Nephron (organoid): ENCODE measurements at regions not wholly inside any gene's neighbourhood (a gene's known extent, or its start where the extent isn't known, plus 50 kb on each side); places are given as distances from the start of the nearest gene placed in this dataset.

Experiments used
- H3K27ac Mint-ChIP-seq, 3 experiments: 2 replicates each; pipeline ENCODE4 v1.8.0; 2020; ENCODE audit warnings: mixed read lengths in 3 of 3, mild to moderate bottlenecking in 2 of 3, moderate library complexity in 1 of 3
- H3K27me3 Mint-ChIP-seq: 2 replicates; pipeline ENCODE4 v1.8.0; 2021; ENCODE audit warnings: low read depth, mild to moderate bottlenecking, moderate library complexity, mixed read lengths
- H3K36me3 Mint-ChIP-seq: 2 replicates; pipeline ENCODE4 v1.8.0; 2020; ENCODE audit warnings: low read depth, mixed read lengths
- H3K4me1 Mint-ChIP-seq: 2 replicates; pipeline ENCODE4 v1.8.0; 2020; ENCODE audit warnings: mixed read lengths
- H3K4me3 Mint-ChIP-seq, 3 experiments: 2 replicates each; pipeline ENCODE4 v1.8.0; 2020; ENCODE audit warnings: mild to moderate bottlenecking in 3 of 3, mixed read lengths in 3 of 3, moderate library complexity in 2 of 3
- H3K9me3 Mint-ChIP-seq: 2 replicates; pipeline ENCODE4 v1.8.0; 2020; ENCODE audit warnings: mixed read lengths
- CTCF ChIP-seq, 3 experiments: fragments of 200-600 bp; sonication (generic); IDR thresholded peaks; one replicate each; pipeline ENCODE4 v1.5.0; 2021; ENCODE audit warnings: antibody characterized with exemption in 3 of 3; ENCODE audit not compliant: unreplicated experiment in 3 of 3

GRCh38 chr3:24769918-24770317, 275.3 kb upstream of the THRB start:
- no peak overlapping the region for H3K27ac Mint-ChIP-seq
- TF ChIP-seq CTCF (IDR thresholded peaks at IDR 0.05; ENCODE audit: unreplicated experiment in 3 of 3) = no peak
- no peaks in the 10 kb centered on the region for H3K9me3 Mint-ChIP-seq
- H3K36me3 Mint-ChIP-seq = no peaks in the 10 kb centered on the region
- H3K4me1 Mint-ChIP-seq = peaks cover 32% of the 10 kb centered on the region
- H3K4me3 Mint-ChIP-seq = no peak overlapping the region
- no peaks in the 10 kb centered on the region for H3K27me3 Mint-ChIP-seq

GRCh38 chr3:24773798-24774197, 279.1 kb upstream of the THRB start:
- peaks cover 4% of the 10 kb centered on the region for H3K9me3 Mint-ChIP-seq
- peaks cover 12% of the 10 kb centered on the region for H3K4me1 Mint-ChIP-seq
- H3K27ac Mint-ChIP-seq = peak overlapping the region in 1 of 3 experiments; percentile 0
- H3K36me3 Mint-ChIP-seq = no peaks in the 10 kb centered on the region
- peak; percentile 80 to 91 (median 90) for TF ChIP-seq CTCF (IDR thresholded peaks at IDR 0.05; ENCODE audit: unreplicated experiment in 3 of 3)
- H3K27me3 Mint-ChIP-seq = no peaks in the 10 kb centered on the region
- no peak overlapping the region for H3K4me3 Mint-ChIP-seq

- Mint-ChIP-seq H3K9me3 (peaks cover 34% of the 10 kb centered on the region), H3K36me3 (peaks cover 9% of the 10 kb centered on the region), H3K27ac (no peak overlapping the region), H3K27me3 (no peaks in the 10 kb centered on the region), H3K4me3 (no peak overlapping the region), H3K4me1 (no peaks in the 10 kb centered on the region)
- TF ChIP-seq CTCF (IDR thresholded peaks at IDR 0.05; ENCODE audit: unreplicated experiment in 3 of 3) = no peak
These were observed 286.3 kb upstream of the THRB start for GRCh38 chr3:24780991-24781390.

- no peak for TF ChIP-seq CTCF (IDR thresholded peaks at IDR 0.05; ENCODE audit: unreplicated experiment in 3 of 3)
- H3K36me3 Mint-ChIP-seq = peaks cover 9% of the 10 kb centered on the region
- no peaks in the 10 kb centered on the region for H3K27me3 Mint-ChIP-seq
- no peak overlapping the region for H3K27ac Mint-ChIP-seq
- peaks cover 34% of the 10 kb centered on the region for H3K9me3 Mint-ChIP-seq
- no peaks in the 10 kb centered on the region for H3K4me1 Mint-ChIP-seq
- no peak overlapping the region for H3K4me3 Mint-ChIP-seq
These were observed 286.8 kb upstream of the THRB start for GRCh38 chr3:24781454-24781853.

DNA sequence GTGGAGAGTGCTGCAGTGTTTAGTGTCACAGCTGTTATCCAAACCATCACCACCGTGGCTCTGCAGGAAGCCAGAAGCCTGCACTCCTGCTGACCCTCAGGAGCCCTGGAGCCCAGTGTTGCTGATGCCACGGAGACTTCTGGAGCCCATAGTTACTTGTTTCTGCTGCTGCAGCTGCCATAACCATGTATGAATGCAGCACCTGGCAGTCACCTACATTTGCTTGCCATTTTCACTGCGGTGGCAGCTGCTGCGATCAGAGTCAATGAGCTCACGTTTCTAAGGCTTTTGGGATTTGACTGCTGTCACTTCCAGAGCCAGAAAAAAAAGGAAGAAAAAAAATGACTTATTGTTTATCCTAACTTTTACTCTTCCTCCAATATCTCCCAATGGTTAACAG, 299.2 kb upstream of the THRB start:
- H3K27me3 Mint-ChIP-seq = peaks cover 9% of the 10 kb centered on the region
- no peak for TF ChIP-seq CTCF (IDR thresholded peaks at IDR 0.05; ENCODE audit: unreplicated experiment in 3 of 3)
- H3K9me3 Mint-ChIP-seq = no peaks in the 10 kb centered on the region
- H3K27ac Mint-ChIP-seq = peak overlapping the region in 1 of 3 experiments; percentile 41
- H3K36me3 Mint-ChIP-seq = no peaks in the 10 kb centered on the region
- no peak overlapping the region for H3K4me3 Mint-ChIP-seq
- peaks cover 11% of the 10 kb centered on the region for H3K4me1 Mint-ChIP-seq

- no peaks in the 10 kb centered on the region for H3K4me1 Mint-ChIP-seq
- H3K9me3 Mint-ChIP-seq = no peaks in the 10 kb centered on the region
- H3K27me3 Mint-ChIP-seq = peaks cover 6% of the 10 kb centered on the region
- no peak overlapping the region for H3K4me3 Mint-ChIP-seq
- no peaks in the 10 kb centered on the region for H3K36me3 Mint-ChIP-seq
- no peak for TF ChIP-seq CTCF (IDR thresholded peaks at IDR 0.05; ENCODE audit: unreplicated experiment in 3 of 3)
- H3K27ac Mint-ChIP-seq = no peak overlapping the region
These were observed 308.0 kb upstream of the THRB start for GRCh38 chr3:24802614-24803013.
